BLaER1 (cell line): ENCODE measurements at regions not wholly inside any gene's neighbourhood (a gene's known extent, or its start where the extent isn't known, plus 50 kb on each side); places are given as distances from the start of the nearest gene placed in this dataset.

Source experiments
- H3K27ac ChIP-seq: shearing (Covaris generic); formaldehyde crosslinking; 2 replicates; pipeline ENCODE4 v1.8.1; 2022
- H3K27me3 ChIP-seq: shearing (Covaris generic); formaldehyde crosslinking; 2 replicates; pipeline ENCODE4 v1.8.1; 2022
- H3K36me3 ChIP-seq: shearing (Covaris generic); formaldehyde crosslinking; 2 replicates; pipeline ENCODE4 v1.8.1; 2022
- H3K4me1 ChIP-seq: shearing (Covaris generic); formaldehyde crosslinking; 2 replicates; pipeline ENCODE4 v1.8.1; 2022
- H3K4me2 ChIP-seq: shearing (Covaris generic); formaldehyde crosslinking; 2 replicates; pipeline ENCODE4 v1.8.1; 2022
- H3K4me3 ChIP-seq: shearing (Covaris generic); formaldehyde crosslinking; 2 replicates; pipeline ENCODE4 v1.8.1; 2022
- H3K9ac ChIP-seq: shearing (Covaris generic); formaldehyde crosslinking; 2 replicates; pipeline ENCODE4 v1.8.1; 2022
- H3K9me3 ChIP-seq: shearing (Covaris generic); formaldehyde crosslinking; 2 replicates; pipeline ENCODE4 v1.8.1; 2022
- H4K20me1 ChIP-seq: shearing (Covaris generic); formaldehyde crosslinking; 2 replicates; pipeline ENCODE4 v1.8.1; 2022
- Cebpa-rat ChIP-seq: shearing (Covaris generic); IDR thresholded peaks from 2 replicates; pipeline ENCODE4 v1.8.1; 2022

GRCh38 chr1:209046935-209047334 lies 536.6 kb upstream of the CAMK1G start:
- H3K4me3 ChIP-seq = no peak overlapping the region
- no peak overlapping the region for H3K9ac ChIP-seq
- H3K36me3 ChIP-seq = no peaks in the 10 kb centered on the region
- H3K4me1 ChIP-seq = no peaks in the 10 kb centered on the region
- no peaks in the 10 kb centered on the region for H3K27me3 ChIP-seq
- no peak overlapping the region for H3K4me2 ChIP-seq
- H4K20me1 ChIP-seq = no peaks in the 10 kb centered on the region
- H3K27ac ChIP-seq = no peak overlapping the region
- no peak for TF ChIP-seq Cebpa-rat
- no peaks in the 10 kb centered on the region for H3K9me3 ChIP-seq

GRCh38 chr1:209048941-209049669 lies 534.4 kb upstream of the CAMK1G start:
- Histone ChIP-seq H3K4me1 (no peaks in the 10 kb centered on the region), H3K9me3 (no peaks in the 10 kb centered on the region), H3K9ac (no peak overlapping the region), H3K4me2 (no peak overlapping the region), H3K36me3 (no peaks in the 10 kb centered on the region), H4K20me1 (no peaks in the 10 kb centered on the region), H3K27ac (no peak overlapping the region), H3K27me3 (no peaks in the 10 kb centered on the region), H3K4me3 (no peak overlapping the region)
- TF ChIP-seq Cebpa-rat = no peak

- Histone ChIP-seq H3K27ac (no peak overlapping the region), H3K9me3 (peaks cover 9% of the 10 kb centered on the region; the same call in 1 of the 2 replicates), H3K4me2 (no peak overlapping the region), H3K27me3 (no peaks in the 10 kb centered on the region), H3K4me3 (no peak overlapping the region), H4K20me1 (no peaks in the 10 kb centered on the region), H3K9ac (no peak overlapping the region), H3K4me1 (no peaks in the 10 kb centered on the region), H3K36me3 (no peaks in the 10 kb centered on the region)
- TF ChIP-seq Cebpa-rat = no peak
Measured at GRCh38 chr1:209051570-209051969, 531.9 kb upstream of the CAMK1G start.

GRCh38 chr1:209053587-209053986 lies 529.9 kb upstream of the CAMK1G start:
- H3K27me3 ChIP-seq = no peaks in the 10 kb centered on the region
- no peak overlapping the region for H3K4me2 ChIP-seq
- no peaks in the 10 kb centered on the region for H4K20me1 ChIP-seq
- no peak overlapping the region for H3K4me3 ChIP-seq
- H3K36me3 ChIP-seq = no peaks in the 10 kb centered on the region
- no peak overlapping the region for H3K27ac ChIP-seq
- H3K4me1 ChIP-seq = no peaks in the 10 kb centered on the region
- H3K9me3 ChIP-seq = peaks cover 17% of the 10 kb centered on the region
- no peak overlapping the region for H3K9ac ChIP-seq
- TF ChIP-seq Cebpa-rat = no peak

- no peaks in the 10 kb centered on the region for H3K27me3 ChIP-seq
- no peak overlapping the region for H3K9ac ChIP-seq
- H3K27ac ChIP-seq = no peak overlapping the region
- H3K9me3 ChIP-seq = peaks cover 17% of the 10 kb centered on the region
- H3K4me2 ChIP-seq = no peak overlapping the region
- TF ChIP-seq Cebpa-rat = no peak
- no peak overlapping the region for H3K4me3 ChIP-seq
- no peaks in the 10 kb centered on the region for H3K4me1 ChIP-seq
- H3K36me3 ChIP-seq = no peaks in the 10 kb centered on the region
- no peaks in the 10 kb centered on the region for H4K20me1 ChIP-seq
Measured at GRCh38 chr1:209057083-209057482, 526.4 kb upstream of the CAMK1G start.

- Histone ChIP-seq H3K4me2 (no peak overlapping the region), H3K9me3 (peaks cover 17% of the 10 kb centered on the region), H3K4me3 (no peak overlapping the region), H3K9ac (no peak overlapping the region), H3K36me3 (no peaks in the 10 kb centered on the region), H4K20me1 (no peaks in the 10 kb centered on the region), H3K4me1 (no peaks in the 10 kb centered on the region), H3K27me3 (no peaks in the 10 kb centered on the region), H3K27ac (no peak overlapping the region)
- TF ChIP-seq Cebpa-rat = no peak
Measured at GRCh38 chr1:209057901-209058300, 525.6 kb upstream of the CAMK1G start.

- no peak for TF ChIP-seq Cebpa-rat
- H3K9ac ChIP-seq = no peak overlapping the region
- no peak overlapping the region for H3K4me3 ChIP-seq
- H3K9me3 ChIP-seq = peaks cover 17% of the 10 kb centered on the region
- no peak overlapping the region for H3K27ac ChIP-seq
- H3K27me3 ChIP-seq = no peaks in the 10 kb centered on the region
- no peaks in the 10 kb centered on the region for H4K20me1 ChIP-seq
- peaks cover 8% of the 10 kb centered on the region for H3K4me1 ChIP-seq
- no peak overlapping the region for H3K4me2 ChIP-seq
- H3K36me3 ChIP-seq = no peaks in the 10 kb centered on the region
Measured at GRCh38 chr1:209059376-209059775, 524.1 kb upstream of the CAMK1G start.

- peaks cover 13% of the 10 kb centered on the region for H3K4me1 ChIP-seq
- H3K9me3 ChIP-seq = peaks cover 17% of the 10 kb centered on the region
- no peak overlapping the region for H3K4me2 ChIP-seq
- no peak overlapping the region for H3K27ac ChIP-seq
- no peaks in the 10 kb centered on the region for H3K36me3 ChIP-seq
- no peak for TF ChIP-seq Cebpa-rat
- no peak overlapping the region for H3K9ac ChIP-seq
- H4K20me1 ChIP-seq = no peaks in the 10 kb centered on the region
- H3K27me3 ChIP-seq = no peaks in the 10 kb centered on the region
- no peak overlapping the region for H3K4me3 ChIP-seq
Measured at GRCh38 chr1:209059981-209060380, 523.5 kb upstream of the CAMK1G start.

GRCh38 chr1:209062081-209062620 lies 521.4 kb upstream of the CAMK1G start:
- H3K9me3 ChIP-seq = peaks cover 3% of the 10 kb centered on the region

GRCh38 chr1:209062863-209063262 lies 520.7 kb upstream of the CAMK1G start:
- no peak overlapping the region for H3K27ac ChIP-seq
- TF ChIP-seq Cebpa-rat = no peak
- peaks cover 13% of the 10 kb centered on the region for H3K4me1 ChIP-seq
- no peak overlapping the region for H3K4me2 ChIP-seq
- H3K9ac ChIP-seq = no peak overlapping the region
- H3K36me3 ChIP-seq = no peaks in the 10 kb centered on the region
- no peaks in the 10 kb centered on the region for H4K20me1 ChIP-seq
- no peaks in the 10 kb centered on the region for H3K9me3 ChIP-seq
- no peaks in the 10 kb centered on the region for H3K27me3 ChIP-seq
- no peak overlapping the region for H3K4me3 ChIP-seq

More at GRCh38 chr1:209062081-209062620, 521.4 kb upstream of the CAMK1G start:
- TF ChIP-seq Cebpa-rat = no peak
- no peak overlapping the region for H3K9ac ChIP-seq
- no peaks in the 10 kb centered on the region for H3K27me3 ChIP-seq
- H4K20me1 ChIP-seq = no peaks in the 10 kb centered on the region
- no peak overlapping the region for H3K4me2 ChIP-seq
- H3K4me3 ChIP-seq = no peak overlapping the region
- H3K4me1 ChIP-seq = peaks cover 13% of the 10 kb centered on the region
- no peak overlapping the region for H3K27ac ChIP-seq
- H3K36me3 ChIP-seq = no peaks in the 10 kb centered on the region
